Sciatic nerve (tissue), 2 donors: ENCODE measurements at regions not wholly inside any gene's neighbourhood (a gene's known extent, or its start where the extent isn't known, plus 50 kb on each side); places are given as distances from the start of the nearest gene placed in this dataset.

Experiments
- ATAC-seq: fragments of 200-7000 bp; cut with Tn5 transposase; one replicate; pipeline ENCODE4 v1.9.1; 2020; ENCODE audit warnings: mild to moderate bottlenecking, moderate library complexity
- DNase-seq: peaks from one replicate; pipeline ENCODE4 v3.0.0-alpha.2; 2020; ENCODE audit warnings: low spot score
- intact Hi-C: fragments of 100-400 bp; cut with DNase I; formaldehyde crosslinking; loops from one replicate; pipeline ENCODE4 v1.14.2; 2022
- donor health status: DM: no; HTN: no; CAD: no.
- donor health status: DM: no; HTN: no; CAD: no.

DNA sequence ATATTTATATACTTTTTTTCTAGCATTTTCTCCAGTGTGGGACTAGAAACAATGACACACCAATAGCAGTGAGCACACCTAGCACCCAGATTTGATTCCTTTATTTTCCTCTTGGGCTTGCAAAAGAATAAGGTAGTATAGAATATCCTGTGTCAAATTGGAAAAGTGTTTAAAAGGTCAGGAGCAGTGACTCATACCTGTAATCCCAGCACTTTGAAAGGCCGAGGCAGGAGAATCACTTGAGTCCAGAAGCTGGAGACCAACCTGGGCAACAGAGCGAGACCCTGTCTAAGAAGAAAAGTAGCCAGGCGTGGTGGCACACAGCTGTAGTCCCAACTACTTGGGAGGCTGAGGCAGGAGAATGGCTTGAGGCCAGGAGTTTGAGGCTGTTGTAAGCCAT is 53.8 kb upstream of the SGPP1 start:
- DNase-seq (no peak), ATAC-seq (no peak)
- intact Hi-C loops = no loop called here

DNA sequence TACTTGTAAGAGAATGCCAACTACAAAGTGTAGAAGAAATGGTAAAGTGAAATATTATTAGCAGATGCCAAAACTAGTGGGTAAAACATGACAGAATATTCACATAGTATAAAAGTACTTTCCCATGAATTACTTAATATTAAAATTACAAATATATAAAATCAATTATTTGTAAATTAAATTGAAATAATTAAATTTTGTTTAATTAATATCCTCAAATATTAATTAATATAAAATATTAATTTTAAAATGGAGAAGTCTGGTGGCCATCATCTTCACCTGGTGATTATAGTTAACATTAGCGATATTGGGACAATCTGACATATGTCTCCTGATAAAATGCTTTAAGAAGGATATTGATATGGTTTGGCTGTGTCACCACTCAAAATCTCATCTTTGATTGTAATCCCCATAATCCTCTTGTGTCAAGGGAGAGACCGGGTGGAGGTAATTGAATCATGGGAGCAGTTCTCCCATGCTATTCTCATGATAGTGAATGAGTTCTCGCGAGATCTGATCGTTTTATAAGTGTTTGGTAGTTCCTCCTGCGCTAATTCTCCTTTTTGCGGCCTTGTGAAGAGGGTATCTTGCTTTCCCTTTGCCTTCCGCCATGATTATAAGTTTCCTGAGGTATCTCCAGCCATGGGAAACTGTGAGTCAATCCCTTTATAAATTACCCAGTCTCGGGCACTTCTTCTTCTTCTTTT is 55.0 kb upstream of the SGPP1 start:
- DNase-seq (no peak), ATAC-seq (no peak)
- intact Hi-C loops = no loop called here

DNA sequence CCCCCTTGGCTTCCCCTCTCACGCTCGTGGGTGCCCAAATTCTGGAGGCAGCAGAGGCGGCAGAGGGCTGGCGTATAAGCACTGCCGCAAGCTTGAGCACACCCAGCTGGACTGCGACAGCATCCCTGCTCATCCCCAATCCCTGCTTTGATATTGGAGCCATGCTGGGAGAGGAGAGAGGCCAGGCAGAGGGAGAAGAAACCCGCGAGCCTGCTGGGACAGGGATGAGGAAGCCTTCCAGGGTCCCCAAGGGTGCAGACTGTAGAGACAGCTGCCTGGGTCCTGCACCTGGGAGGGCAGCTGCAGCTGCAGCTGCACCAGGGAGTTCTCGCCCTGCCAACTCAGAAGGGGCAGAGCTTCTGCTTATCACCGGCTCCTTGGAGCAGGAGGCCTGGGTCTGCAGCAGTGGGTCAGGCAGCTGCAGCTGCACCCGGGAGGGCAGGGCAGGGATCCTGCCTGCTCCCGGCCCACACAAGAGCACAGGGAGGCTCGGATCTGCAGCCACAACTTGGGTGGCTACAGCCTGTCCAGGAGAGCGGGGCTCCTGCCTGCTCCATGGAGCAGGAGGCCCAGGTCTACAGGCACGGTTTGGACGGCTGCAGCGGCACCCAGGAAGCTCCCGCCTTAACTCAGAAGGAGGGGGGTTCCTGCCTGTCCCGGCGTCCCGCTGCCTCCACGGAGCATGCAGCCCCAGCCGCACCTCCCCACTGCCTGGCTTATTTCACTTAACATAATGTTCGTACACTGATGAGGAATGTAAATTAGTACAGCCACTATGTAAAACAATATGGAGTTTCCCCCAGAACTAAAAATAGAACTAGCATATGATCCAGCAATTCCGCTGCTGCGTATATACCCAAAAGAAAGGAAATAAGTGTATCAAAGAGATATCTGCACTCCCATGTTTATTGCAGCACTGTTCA is 60.4 kb upstream of the SGPP1 start:
- no peak for DNase-seq
- peak; percentile 48 for ATAC-seq
- intact Hi-C loops = no loop called here

DNA sequence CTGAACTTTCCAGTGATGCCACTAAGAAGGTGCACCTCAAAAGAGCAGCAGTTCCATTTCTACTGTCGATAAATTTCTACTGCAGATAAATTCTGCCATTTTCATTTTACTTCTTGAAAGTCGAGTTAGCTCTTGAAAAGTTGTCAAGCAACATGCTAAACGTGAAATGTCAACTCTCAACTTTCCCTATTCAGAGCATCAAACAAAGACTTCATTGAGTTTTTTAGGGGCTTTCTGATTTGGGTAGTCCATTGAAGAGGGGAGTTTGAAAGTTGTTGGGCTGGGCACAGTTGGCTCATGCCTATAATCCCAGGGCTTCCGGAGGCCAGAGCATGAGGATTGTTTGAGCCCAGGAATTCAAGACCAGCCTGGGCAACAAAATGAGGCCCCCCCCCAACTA is 59.4 kb upstream of the SYNE2 start:
- DNase-seq (no peak), ATAC-seq (no peak)
- intact Hi-C loops = no loop called here

DNA sequence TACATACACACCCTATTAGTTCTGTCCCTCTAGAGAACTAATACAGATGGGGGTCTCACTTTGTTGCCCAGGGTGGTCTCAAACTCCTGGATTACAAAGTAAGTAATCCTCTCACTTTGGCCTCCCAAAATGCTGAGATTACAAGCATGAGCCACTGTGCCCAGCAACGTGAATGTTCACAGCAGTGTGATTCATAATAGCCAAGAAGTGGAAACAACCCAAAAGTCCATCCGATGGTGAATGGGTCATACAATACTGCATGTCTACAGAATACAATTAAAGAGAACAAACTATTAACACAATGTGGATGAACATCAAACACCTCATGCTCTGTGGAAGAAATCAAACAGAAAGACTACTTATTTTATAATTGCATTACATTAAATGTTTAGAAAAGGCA is 57.3 kb upstream of the SYNE2 start:
- DNase-seq = no peak
- intact Hi-C loops = no loop called here
- ATAC-seq = no peak

DNA sequence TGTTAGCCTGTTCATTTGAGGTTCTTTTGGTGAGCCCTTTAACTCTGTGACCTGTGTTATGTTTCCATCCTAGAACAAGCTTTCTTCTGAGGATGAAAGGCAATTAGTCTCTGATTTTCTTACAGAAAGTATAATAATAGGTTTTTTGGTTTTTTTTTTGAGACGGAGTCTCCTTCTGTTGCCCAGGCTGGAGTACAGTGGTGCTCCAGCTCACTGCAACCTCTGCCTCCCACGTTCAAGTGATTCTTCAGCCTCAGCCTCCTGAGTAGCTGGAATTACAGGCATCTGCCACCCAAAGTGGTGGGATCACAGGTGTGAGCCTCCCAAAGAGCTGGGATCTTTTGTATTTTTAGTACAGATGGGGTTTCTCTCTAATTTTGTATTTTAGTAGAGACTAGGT is 52.7 kb upstream of the SYNE2 start:
- intact Hi-C loops = no loop called here
- ATAC-seq (peak; percentile 53), DNase-seq (no peak)

DNA sequence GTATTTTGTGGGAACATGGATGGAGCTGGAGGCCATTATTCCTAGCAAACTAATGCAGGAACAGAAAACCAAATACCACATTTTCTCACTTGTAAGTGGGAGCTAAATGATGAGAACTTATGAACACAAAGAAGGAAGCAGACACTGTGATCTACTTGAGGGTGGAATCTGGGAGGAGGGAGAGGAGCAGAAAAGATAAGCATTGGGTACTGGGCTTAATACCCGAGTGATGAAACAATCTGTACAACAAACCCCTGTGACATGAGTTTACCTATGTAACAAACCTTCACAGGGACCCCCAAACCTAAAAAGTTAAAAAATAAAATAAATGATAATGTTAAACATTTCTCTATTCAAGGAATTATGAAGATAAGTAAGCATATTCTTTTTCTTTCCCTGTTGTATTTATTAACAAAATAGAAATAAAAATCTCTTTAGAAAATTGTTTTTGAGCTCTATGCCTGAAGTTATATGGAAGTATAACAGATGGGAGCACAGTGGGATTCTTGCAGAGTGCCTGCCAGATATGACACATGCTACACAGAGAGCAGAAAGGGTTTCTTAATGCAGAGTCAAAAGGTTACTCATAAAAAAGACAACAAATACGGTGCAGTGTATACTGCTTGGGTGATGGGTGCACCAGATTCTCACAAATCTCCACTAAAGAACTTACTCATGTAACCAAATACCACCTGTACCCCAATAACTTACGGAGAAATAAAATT is 52.0 kb upstream of the SYNE2 start:
- DNase-seq = no peak
- intact Hi-C loops = no loop called here
- no peak for ATAC-seq
